T-helper 17 cell (primary cell): ENCODE measurements at regions not wholly inside any gene's neighbourhood (a gene's known extent, or its start where the extent isn't known, plus 50 kb on each side); places are given as distances from the start of the nearest gene placed in this dataset.

Source experiments
- ATAC-seq: fragments of 150-1000 bp; cut with Tn5 transposase; 2 replicates; pipeline ENCODE4 v1.10.0; 2021; ENCODE audit warnings: mild to moderate bottlenecking, moderate library complexity
- DNase-seq, 3 donors: peaks; one replicate each; pipeline versions ENCODE4 v3.0.0 to v3.0.0-alpha.2; 2020 to 2021
- H3K9me3 ChIP-seq: one replicate; pipeline ENCODE4 v1.7.0; 2013; ENCODE audit warnings: low read length, mild to moderate bottlenecking; ENCODE audit not compliant: control insufficient read depth, poor library complexity, severe bottlenecking
- H3K27ac Mint-ChIP-seq: one replicate; pipeline ENCODE4 v1.8.0; 2022; ENCODE audit warnings: mild to moderate bottlenecking, moderate library complexity, mixed read lengths
- H3K27me3 Mint-ChIP-seq: one replicate; pipeline ENCODE4 v1.8.0; 2022; ENCODE audit warnings: mixed read lengths
- H3K36me3 Mint-ChIP-seq: one replicate; pipeline ENCODE4 v1.8.0; 2022; ENCODE audit warnings: low read depth, mixed read lengths
- H3K4me1 Mint-ChIP-seq: one replicate; pipeline ENCODE4 v1.8.0; 2022; ENCODE audit warnings: mild to moderate bottlenecking, mixed read lengths
- H3K4me3 Mint-ChIP-seq: one replicate; pipeline ENCODE4 v1.8.0; 2022; ENCODE audit warnings: mild to moderate bottlenecking, moderate library complexity, mixed read lengths

DNA sequence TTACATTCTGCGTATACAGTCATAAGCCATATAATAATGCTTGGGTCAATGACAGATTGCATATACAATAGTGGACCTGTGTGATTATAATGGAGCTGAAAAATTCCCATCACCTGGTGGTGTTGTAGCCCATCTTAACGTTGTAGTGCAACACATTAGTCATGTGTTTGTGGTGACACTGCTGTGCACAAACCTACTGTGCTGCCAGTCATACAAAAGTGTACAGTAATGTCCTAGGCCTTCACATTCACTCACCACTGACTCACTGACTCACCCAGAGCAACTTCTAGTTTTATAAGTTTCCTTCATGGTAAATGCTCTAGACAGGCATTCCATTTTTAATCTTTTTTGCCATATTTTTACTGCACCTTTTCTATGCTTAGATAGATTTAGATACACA is 194.8 kb upstream of the SEL1L start:
- ATAC-seq (no peak), DNase-seq (no peak)
- H3K36me3 Mint-ChIP-seq = no peaks in the 10 kb centered on the region
- H3K27me3 Mint-ChIP-seq = no peaks in the 10 kb centered on the region
- H3K27ac Mint-ChIP-seq = no peak overlapping the region
- no peaks in the 10 kb centered on the region for H3K4me1 Mint-ChIP-seq
- no peaks in the 10 kb centered on the region for H3K9me3 ChIP-seq
- H3K4me3 Mint-ChIP-seq = no peak overlapping the region

GRCh38 chr14:81729622-81730021 is 196.0 kb upstream of the SEL1L start:
- no peaks in the 10 kb centered on the region for H3K9me3 ChIP-seq
- Mint-ChIP-seq H3K4me1 (no peaks in the 10 kb centered on the region), H3K36me3 (no peaks in the 10 kb centered on the region), H3K27me3 (no peaks in the 10 kb centered on the region), H3K27ac (no peak overlapping the region), H3K4me3 (no peak overlapping the region)
- ATAC-seq = no peak
- no peak for DNase-seq

DNA sequence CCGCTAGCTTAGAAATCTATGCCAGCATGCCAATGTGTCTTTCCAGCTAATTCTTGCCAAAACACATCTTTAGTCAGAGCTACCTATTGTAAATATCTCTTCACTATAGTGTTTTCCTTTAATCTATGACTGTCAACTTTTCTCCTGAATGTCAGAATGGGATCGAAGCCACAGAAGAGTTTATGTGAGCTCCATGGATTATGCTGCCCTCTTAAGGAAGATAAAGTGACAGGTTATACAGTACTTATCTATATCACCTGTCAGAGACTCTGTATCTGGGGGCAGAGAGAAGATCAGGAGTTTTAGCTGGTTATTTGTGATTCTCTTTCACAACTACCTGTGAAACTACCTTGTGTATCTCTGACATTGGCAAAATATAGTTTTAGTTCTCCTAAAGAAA is 204.3 kb upstream of the SEL1L start:
- Mint-ChIP-seq H3K4me1 (no peaks in the 10 kb centered on the region), H3K27me3 (no peaks in the 10 kb centered on the region), H3K27ac (no peak overlapping the region), H3K36me3 (no peaks in the 10 kb centered on the region), H3K4me3 (no peak overlapping the region)
- ATAC-seq (no peak), DNase-seq (no peak)
- no peaks in the 10 kb centered on the region for H3K9me3 ChIP-seq

DNA sequence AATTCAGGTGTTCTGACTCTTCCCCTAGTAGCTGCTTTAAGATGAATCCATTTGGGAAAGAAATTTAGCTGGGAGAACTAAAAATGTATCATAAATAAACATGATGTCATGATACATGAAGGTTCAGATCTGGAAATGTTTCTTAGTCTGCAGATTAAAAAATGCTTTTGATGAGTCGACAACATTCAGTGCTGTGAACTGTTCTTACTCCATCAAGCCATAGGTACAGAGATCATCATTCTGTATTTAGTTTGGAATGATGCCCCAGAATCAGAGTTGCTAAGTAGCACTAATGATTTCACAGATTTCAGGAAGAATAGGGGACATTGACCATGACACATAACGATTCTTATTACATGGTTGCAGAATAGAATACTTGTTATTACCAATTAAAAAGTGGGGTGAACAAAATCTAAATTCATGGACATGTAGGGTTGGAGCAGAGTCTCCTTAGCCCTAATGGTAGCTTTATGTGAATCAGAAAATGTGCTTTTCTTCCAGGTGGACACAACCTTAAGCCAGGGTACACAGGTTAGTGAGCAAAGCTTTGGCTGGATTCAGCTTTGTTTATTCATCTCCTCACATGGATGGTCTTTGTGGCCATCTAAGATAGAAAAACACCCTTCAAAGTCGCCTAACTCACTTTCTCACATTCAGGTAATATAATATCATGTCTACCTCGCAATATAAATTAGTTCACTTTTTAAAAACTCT is 205.4 kb upstream of the SEL1L start:
- no peak overlapping the region for H3K4me3 Mint-ChIP-seq
- H3K27me3 Mint-ChIP-seq = no peaks in the 10 kb centered on the region
- H3K36me3 Mint-ChIP-seq = no peaks in the 10 kb centered on the region

DNA sequence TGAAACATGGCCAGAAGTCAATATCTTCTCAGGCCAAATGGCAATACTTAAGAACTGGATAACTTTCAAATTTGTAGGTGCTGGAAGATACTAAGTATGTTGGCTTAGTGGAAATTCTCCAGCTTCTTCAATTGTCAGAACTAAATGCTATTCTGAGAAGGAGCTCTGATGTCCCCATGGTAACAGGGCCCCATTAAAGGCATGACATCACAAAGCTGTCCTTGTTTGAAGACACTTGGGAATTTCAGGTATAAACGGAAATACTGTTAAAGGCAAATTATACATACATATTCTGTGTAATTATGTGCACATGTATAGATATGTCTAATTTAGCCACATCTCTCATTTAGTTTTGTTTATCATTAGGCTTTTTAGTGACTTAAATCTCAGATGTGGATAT is 210.0 kb upstream of the SEL1L start:
- ATAC-seq (no peak), DNase-seq (no peak)
- H3K4me1 Mint-ChIP-seq = no peaks in the 10 kb centered on the region
- no peaks in the 10 kb centered on the region for H3K9me3 ChIP-seq
- no peaks in the 10 kb centered on the region for H3K36me3 Mint-ChIP-seq
- H3K4me3 Mint-ChIP-seq = no peak overlapping the region
- H3K27me3 Mint-ChIP-seq = no peaks in the 10 kb centered on the region
- H3K27ac Mint-ChIP-seq = no peak overlapping the region

More for the DNA sequence above, 205.4 kb upstream of the SEL1L start:
- no peak overlapping the region for H3K27ac Mint-ChIP-seq
- H3K4me1 Mint-ChIP-seq = no peaks in the 10 kb centered on the region
- H3K9me3 ChIP-seq = no peaks in the 10 kb centered on the region
- ATAC-seq (no peak), DNase-seq (no peak)

GRCh38 chr14:81751198-81751597 is 217.5 kb upstream of the SEL1L start:
- no peak for ATAC-seq

GRCh38 chr14:81759541-81759940 is 225.9 kb upstream of the SEL1L start:
- H3K4me1 Mint-ChIP-seq = no peaks in the 10 kb centered on the region
- no peaks in the 10 kb centered on the region for H3K36me3 Mint-ChIP-seq
- H3K27me3 Mint-ChIP-seq = no peaks in the 10 kb centered on the region
- no peak overlapping the region for H3K4me3 Mint-ChIP-seq
- ATAC-seq (no peak), DNase-seq (no peak)
- H3K9me3 ChIP-seq = no peaks in the 10 kb centered on the region
- no peak overlapping the region for H3K27ac Mint-ChIP-seq

More at GRCh38 chr14:81751198-81751597, 217.5 kb upstream of the SEL1L start:
- Mint-ChIP-seq H3K4me1 (no peaks in the 10 kb centered on the region), H3K36me3 (no peaks in the 10 kb centered on the region), H3K27me3 (no peaks in the 10 kb centered on the region), H3K27ac (no peak overlapping the region), H3K4me3 (no peak overlapping the region)
- H3K9me3 ChIP-seq = no peaks in the 10 kb centered on the region
- no peak for DNase-seq

- no peak overlapping the region for H3K4me3 Mint-ChIP-seq
- no peaks in the 10 kb centered on the region for H3K9me3 ChIP-seq
- DNase-seq (no peak), ATAC-seq (no peak)
- H3K27ac Mint-ChIP-seq = no peak overlapping the region
- no peaks in the 10 kb centered on the region for H3K27me3 Mint-ChIP-seq
- no peaks in the 10 kb centered on the region for H3K4me1 Mint-ChIP-seq
- no peaks in the 10 kb centered on the region for H3K36me3 Mint-ChIP-seq
These were observed 232.1 kb upstream of the SEL1L start for GRCh38 chr14:81765651-81766275.

DNA sequence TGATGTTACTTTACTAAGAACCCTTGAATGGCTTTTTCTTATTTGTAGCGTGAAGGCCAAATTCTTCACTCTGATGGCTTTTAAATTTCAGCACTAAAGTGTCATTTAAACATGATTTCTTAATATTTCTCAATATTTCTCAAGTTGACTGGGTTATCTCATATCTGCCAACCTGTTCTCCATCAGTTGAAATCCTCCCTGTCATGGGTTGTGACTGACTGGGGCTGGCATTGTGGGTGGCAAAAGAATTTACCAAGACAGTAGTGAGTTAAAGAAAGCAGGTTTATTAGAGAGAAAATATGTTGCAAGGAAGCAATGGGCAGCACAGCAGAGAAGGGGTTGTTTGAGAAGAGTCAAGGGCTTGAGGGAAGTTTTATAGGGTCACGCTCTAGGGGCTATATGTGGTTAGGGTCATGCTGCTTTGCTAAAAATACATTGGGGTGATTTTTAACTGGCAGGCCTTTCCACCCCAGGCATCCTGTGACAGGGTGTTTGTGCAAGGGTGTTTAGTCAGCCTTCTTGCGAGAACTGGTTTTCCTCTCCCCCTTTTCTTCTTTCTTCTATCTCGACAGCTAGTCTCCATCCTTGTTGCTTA is 232.8 kb upstream of the SEL1L start:
- Mint-ChIP-seq H3K4me1 (no peaks in the 10 kb centered on the region), H3K27ac (no peak overlapping the region), H3K4me3 (no peak overlapping the region), H3K27me3 (no peaks in the 10 kb centered on the region), H3K36me3 (no peaks in the 10 kb centered on the region)
- DNase-seq = no peak
- no peaks in the 10 kb centered on the region for H3K9me3 ChIP-seq
- ATAC-seq = no peak

- Mint-ChIP-seq H3K27ac (no peak overlapping the region), H3K27me3 (no peaks in the 10 kb centered on the region), H3K4me1 (no peaks in the 10 kb centered on the region), H3K36me3 (no peaks in the 10 kb centered on the region), H3K4me3 (no peak overlapping the region)
- DNase-seq (no peak), ATAC-seq (no peak)
- no peaks in the 10 kb centered on the region for H3K9me3 ChIP-seq
These were observed 233.8 kb upstream of the SEL1L start for GRCh38 chr14:81767266-81767995.

DNA sequence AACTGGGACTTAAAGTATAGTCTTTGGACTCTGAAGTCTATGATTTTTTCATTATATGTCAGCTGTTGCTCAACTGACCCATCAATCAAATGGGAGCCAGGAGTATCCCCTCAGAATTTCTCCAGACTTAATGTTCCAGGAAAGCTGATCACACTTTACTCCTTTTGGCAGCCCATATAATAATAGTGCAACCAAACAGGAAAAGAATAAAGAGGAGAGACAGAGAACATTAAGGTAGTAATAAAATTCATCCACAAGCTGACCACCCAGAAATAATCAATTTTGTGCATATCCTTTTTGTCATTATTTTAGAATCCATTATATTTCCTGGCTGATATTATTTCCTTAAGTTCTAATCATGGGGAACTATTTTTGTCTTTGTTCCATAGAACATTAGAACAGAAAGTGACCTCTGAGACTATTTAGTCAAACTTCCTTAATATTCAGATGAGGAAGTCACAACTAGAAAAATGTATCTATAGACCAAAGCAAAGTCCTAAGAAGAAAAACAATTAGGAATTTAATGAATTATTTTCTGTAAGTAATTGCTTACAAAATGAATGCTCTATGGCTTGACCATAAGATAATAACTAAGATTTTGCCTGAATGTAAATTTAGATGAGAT is 238.1 kb upstream of the SEL1L start:
- ATAC-seq (no peak), DNase-seq (no peak)
- Mint-ChIP-seq H3K27me3 (no peaks in the 10 kb centered on the region), H3K27ac (no peak overlapping the region), H3K4me3 (no peak overlapping the region), H3K36me3 (no peaks in the 10 kb centered on the region), H3K4me1 (no peaks in the 10 kb centered on the region)
- no peaks in the 10 kb centered on the region for H3K9me3 ChIP-seq

DNA sequence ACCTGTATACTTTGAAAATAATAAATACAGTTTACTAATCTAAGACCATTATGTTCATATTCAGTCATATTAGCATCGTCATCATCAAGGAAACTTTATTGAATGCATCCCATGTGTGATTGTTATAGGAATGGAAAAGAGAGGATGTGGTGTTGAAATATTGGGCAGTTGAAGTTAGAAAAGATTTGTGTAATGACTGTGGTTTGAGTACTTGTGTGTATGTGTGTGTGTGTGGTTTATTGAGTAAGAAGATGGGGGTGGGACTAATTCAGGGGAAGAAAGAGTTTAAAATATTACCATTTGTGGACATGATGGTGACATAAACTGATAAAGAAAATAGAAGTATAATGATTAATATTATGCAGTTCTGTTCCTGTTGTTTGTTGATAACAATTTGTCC is 238.7 kb upstream of the SEL1L start:
- Mint-ChIP-seq H3K4me3 (no peak overlapping the region), H3K36me3 (no peaks in the 10 kb centered on the region), H3K27me3 (no peaks in the 10 kb centered on the region), H3K4me1 (no peaks in the 10 kb centered on the region), H3K27ac (no peak overlapping the region)
- ATAC-seq (no peak), DNase-seq (no peak)
- no peaks in the 10 kb centered on the region for H3K9me3 ChIP-seq

DNA sequence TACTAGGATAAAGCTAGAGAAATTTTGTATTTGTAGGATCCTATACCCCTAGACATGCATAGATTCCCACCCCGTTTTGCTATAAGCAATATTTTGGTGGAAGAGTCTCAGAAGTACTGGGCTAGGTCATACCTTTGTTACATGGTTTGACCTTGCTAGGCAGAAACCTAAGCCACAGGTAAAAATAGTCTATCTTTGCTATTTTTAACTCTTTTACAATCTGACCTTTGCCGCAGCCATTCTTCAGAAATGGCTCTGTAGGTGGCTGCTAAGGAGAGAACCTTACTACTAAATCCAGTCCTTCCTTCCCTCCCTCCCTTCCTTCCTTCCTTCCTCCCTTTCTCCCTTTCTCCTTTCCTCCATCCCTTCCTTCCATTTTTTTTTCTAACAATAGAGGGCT is 242.9 kb upstream of the SEL1L start:
- H3K4me1 Mint-ChIP-seq = no peaks in the 10 kb centered on the region
- H3K27me3 Mint-ChIP-seq = no peaks in the 10 kb centered on the region
- H3K36me3 Mint-ChIP-seq = no peaks in the 10 kb centered on the region
- H3K9me3 ChIP-seq = no peaks in the 10 kb centered on the region
- H3K4me3 Mint-ChIP-seq = no peak overlapping the region
- no peak overlapping the region for H3K27ac Mint-ChIP-seq
- DNase-seq (no peak), ATAC-seq (no peak)
